ENCODE measurements at regions not wholly inside any gene's neighbourhood (a gene's known extent, or its start where the extent isn't known, plus 50 kb on each side); places are given as distances from the start of the nearest gene placed in this dataset.

- no peak for TF ChIP-seq CTCF (IDR thresholded peaks at IDR 0.05; ENCODE audit: control extremely low read depth, extremely low read depth, low read depth, missing control alignments)
- no peak for DNase-seq (ENCODE audit: extremely low spot score)
- ChIA-PET CTCF (interaction anchor here (1.3 to 3.5 kb wide), 4 partner anchors 10 to 71 kb away, joined by 3 to 13 read pairs (median 5); no protein-coding TSS in a partner anchor), POLR2A (no interaction called here)
Measured at GRCh38 chr10:107480781-107481180, 316.3 kb upstream of the SORCS1 start.

- ChIA-PET CTCF (interaction anchor here (0.9 to 1.3 kb wide), 2 partner anchors 10 to 68 kb away, joined by 4 to 5 read pairs; no protein-coding TSS in a partner anchor), POLR2A (no interaction called here)
- peak; percentile 18 for DNase-seq (ENCODE audit: extremely low spot score)
- no peak for TF ChIP-seq CTCF (IDR thresholded peaks at IDR 0.05; ENCODE audit: control extremely low read depth, extremely low read depth, low read depth, missing control alignments)
Measured at GRCh38 chr10:107477266-107477665, 312.8 kb upstream of the SORCS1 start.

GRCh38 chr10:107476408-107476807, 311.9 kb upstream of the SORCS1 start:
- ChIA-PET POLR2A (no interaction called here), CTCF (interaction anchor here (1.2 kb wide), 1 partner anchor 42 kb away, joined by 3 read pairs; no protein-coding TSS in a partner anchor)
- TF ChIP-seq CTCF (IDR thresholded peaks at IDR 0.05; ENCODE audit: control extremely low read depth, extremely low read depth, low read depth, missing control alignments) = no peak
- DNase-seq (ENCODE audit: extremely low spot score) = no peak

- DNase-seq (ENCODE audit: extremely low spot score) = no peak
- ChIA-PET POLR2A (no interaction called here), CTCF (interaction anchor here (0.8 to 1.6 kb wide), 5 partner anchors 9 to 65 kb away, joined by 3 to 4 read pairs (median 3); no protein-coding TSS in a partner anchor)
- TF ChIP-seq CTCF (IDR thresholded peaks at IDR 0.05; ENCODE audit: control extremely low read depth, extremely low read depth, low read depth, missing control alignments) = no peak
Measured at GRCh38 chr10:107474650-107475049, 310.1 kb upstream of the SORCS1 start.

- ChIA-PET CTCF (interaction anchor here (0.7 to 1.5 kb wide), 2 partner anchors 18 to 21 kb away, joined by 3 read pairs; no protein-coding TSS in a partner anchor), POLR2A (no interaction called here)
- no peak for TF ChIP-seq CTCF (IDR thresholded peaks at IDR 0.05; ENCODE audit: control extremely low read depth, extremely low read depth, low read depth, missing control alignments)
- no peak for DNase-seq (ENCODE audit: extremely low spot score)
Measured at GRCh38 chr10:107473225-107473624, 308.7 kb upstream of the SORCS1 start.

- no peak for TF ChIP-seq CTCF (IDR thresholded peaks at IDR 0.05; ENCODE audit: control extremely low read depth, extremely low read depth, low read depth, missing control alignments)
- POLR2A ChIA-PET = no interaction called here
- no peak for DNase-seq (ENCODE audit: extremely low spot score)
- CTCF ChIA-PET = interaction anchor here (1.5 kb wide), 1 partner anchor 16 kb away, joined by 3 read pairs; no protein-coding TSS in a partner anchor
Measured at GRCh38 chr10:107471911-107472310, 307.4 kb upstream of the SORCS1 start.

Data from GM10248 (cell line).